Spinal cord (tissue), 9 donors: ENCODE measurements at regions not wholly inside any gene's neighbourhood (a gene's known extent, or its start where the extent isn't known, plus 50 kb on each side); places are given as distances from the start of the nearest gene placed in this dataset.
A peak's percentile ranks its signal among the peaks of the same experiment; 100 is the strongest.

ENCODE experiments used
- DNase-seq, 6 donors: peaks; one replicate each; pipeline versions ENCODE4 v3.0.0 to v3.0.0-alpha.2; 2013 to 2015; ENCODE audit warnings: low spot score in 6 of 6, low read depth in 4 of 6
- H3K27ac ChIP-seq: one replicate; pipeline ENCODE4 v1.5.1; 2013; ENCODE audit warnings: low read depth, low read length, control low read depth
- H3K27me3 ChIP-seq: one replicate; pipeline ENCODE4 v1.6.1; 2013; ENCODE audit warnings: low read length; ENCODE audit not compliant: control insufficient read depth, insufficient read depth
- H3K36me3 ChIP-seq: one replicate; pipeline ENCODE4 v1.6.1; 2013; ENCODE audit warnings: low read length; ENCODE audit not compliant: control insufficient read depth, insufficient read depth
- H3K4me1 ChIP-seq: one replicate; pipeline ENCODE4 v1.6.1; 2013; ENCODE audit warnings: low read length; ENCODE audit not compliant: control insufficient read depth, insufficient read depth
- H3K4me3 ChIP-seq: one replicate; pipeline ENCODE4 v1.5.1; 2013; ENCODE audit warnings: low read depth, low read length, control low read depth
- H3K9me3 ChIP-seq: one replicate; pipeline ENCODE4 v1.6.1; 2013; ENCODE audit warnings: low read length; ENCODE audit not compliant: control insufficient read depth, insufficient read depth
- WGBS: methylation state at CpG from one replicate; pipeline ENCODE4 v1.1.5; 2013; ENCODE audit warnings: missing lambda C conversion rate; ENCODE audit not compliant: insufficient coverage; 5-methylcytosine and 5-hydroxymethylcytosine counted together
- donor health status: healthy.

DNA sequence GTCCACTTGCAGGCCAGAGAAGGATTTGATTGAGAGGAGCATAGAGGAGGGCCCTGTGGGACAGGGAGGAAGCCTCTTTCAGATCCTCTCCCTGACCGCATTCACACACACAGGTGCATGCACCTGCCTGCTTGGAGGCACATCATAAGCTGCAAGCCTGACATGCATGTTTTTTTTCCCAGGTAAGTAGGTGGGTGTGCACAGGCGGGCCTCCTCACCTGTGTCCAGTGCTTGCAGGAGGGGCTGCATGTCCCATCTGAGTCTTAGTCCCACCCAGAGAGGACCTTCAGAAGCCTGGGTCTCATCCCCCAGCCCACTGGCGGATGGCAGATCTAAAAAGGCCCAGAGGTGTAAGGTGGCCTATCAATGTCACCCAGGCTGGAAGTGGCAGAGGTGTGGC lies 130.8 kb downstream of the TMEM132E start:
- 89% methylated on average over 3 of the region's 3 CpGs for WGBS
- Histone ChIP-seq H3K27ac (no peak overlapping the region), H3K9me3 (no peaks in the 10 kb centered on the region), H3K4me1 (peaks cover 4% of the 10 kb centered on the region), H3K36me3 (no peaks in the 10 kb centered on the region), H3K27me3 (peaks cover 4% of the 10 kb centered on the region), H3K4me3 (no peak overlapping the region)
- DNase-seq, result no peak

DNA sequence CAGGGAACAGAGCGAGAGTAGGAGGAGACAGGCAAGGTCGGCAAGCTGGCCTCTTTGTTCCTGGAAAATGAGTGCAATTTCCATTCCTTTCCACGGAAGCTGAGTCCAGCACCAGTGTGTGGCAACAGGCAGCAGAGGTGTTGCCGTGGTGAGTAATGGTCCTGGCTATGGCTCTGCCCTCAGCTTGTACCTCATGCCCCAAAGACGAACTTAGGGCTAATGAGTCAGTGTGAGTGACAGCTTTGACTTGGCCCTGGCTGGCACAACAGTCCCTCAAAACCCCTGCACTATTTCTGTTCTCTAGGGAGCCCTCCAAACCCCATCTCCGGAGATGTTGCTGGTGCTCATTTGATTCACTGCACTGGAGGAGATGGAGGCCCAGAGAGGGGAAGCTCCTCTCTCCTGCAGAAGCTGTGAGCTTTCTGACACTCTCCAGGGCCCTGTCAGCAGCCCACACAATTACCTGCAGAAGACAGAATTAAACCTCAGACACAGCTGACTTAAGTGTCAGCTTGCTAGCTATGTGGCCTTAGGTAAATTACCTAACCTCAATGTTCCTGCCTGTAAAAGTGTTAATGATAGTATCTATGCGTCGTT lies 129.9 kb downstream of the TMEM132E start:
- Histone ChIP-seq H3K27me3 (peaks cover 4% of the 10 kb centered on the region), H3K4me3 (no peak overlapping the region), H3K9me3 (no peaks in the 10 kb centered on the region), H3K4me1 (peaks cover 4% of the 10 kb centered on the region), H3K27ac (no peak overlapping the region), H3K36me3 (no peaks in the 10 kb centered on the region)
- DNase-seq, result peak in 1 of 6 donors; percentile 60
- WGBS, result 18% methylated on average over 5 of the region's 8 CpGs

DNA sequence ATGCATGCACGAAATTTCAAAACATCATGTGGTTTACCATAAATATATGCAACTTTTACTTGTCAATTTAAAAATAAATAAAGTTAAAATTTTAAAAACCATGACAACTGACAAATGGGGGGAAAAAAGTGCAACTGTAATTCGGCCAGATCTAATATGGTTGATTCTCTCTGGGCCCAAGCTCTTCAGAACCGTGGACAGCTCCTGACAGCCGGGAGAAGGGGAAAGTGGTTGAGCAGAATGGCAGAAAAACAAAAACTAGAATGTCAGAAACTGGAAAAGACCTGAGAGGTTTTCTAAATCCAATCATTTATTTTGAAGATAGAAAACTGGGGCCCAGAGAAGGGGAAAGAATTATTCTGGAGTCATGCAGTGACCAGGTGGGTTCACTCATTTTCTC lies 126.6 kb downstream of the TMEM132E start:
- Histone ChIP-seq H3K27ac (no peak overlapping the region), H3K9me3 (no peaks in the 10 kb centered on the region), H3K4me3 (no peak overlapping the region), H3K36me3 (no peaks in the 10 kb centered on the region), H3K27me3 (peaks cover 2% of the 10 kb centered on the region), H3K4me1 (peaks cover 4% of the 10 kb centered on the region)
- WGBS, result 18% methylated on average over 2 of the region's 4 CpGs
- peak in 1 of 6 donors; percentile 52 for DNase-seq

DNA sequence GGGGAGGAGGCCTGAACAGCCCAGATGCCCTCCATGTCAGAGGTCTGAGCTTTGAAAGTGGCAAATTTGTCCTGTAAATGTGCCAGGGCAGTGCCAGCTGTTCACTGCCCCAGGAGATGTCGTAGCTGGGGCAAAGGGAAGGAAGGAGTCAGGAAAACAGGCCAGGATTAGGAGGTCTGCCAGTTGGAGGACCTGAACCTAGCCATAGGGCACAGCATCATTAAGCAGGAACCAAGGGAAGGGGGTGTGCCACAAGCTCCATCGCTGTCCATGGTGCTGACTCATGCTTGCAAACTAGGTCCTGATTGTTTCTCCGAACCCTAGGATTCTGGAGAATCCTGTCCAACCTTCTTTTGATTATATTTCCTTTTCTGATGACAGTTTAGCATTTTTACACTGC lies 124.2 kb downstream of the TMEM132E start:
- H3K27me3 ChIP-seq, result peaks cover 5% of the 10 kb centered on the region
- H3K36me3 ChIP-seq, result no peaks in the 10 kb centered on the region
- H3K27ac ChIP-seq, result no peak overlapping the region
- H3K4me1 ChIP-seq, result no peaks in the 10 kb centered on the region
- no peaks in the 10 kb centered on the region for H3K9me3 ChIP-seq
- peak in 3 of 6 donors; percentile 44 to 72 (median 45) for DNase-seq
- no peak overlapping the region for H3K4me3 ChIP-seq
- 29% methylated on average over 3 of the region's 3 CpGs for WGBS

DNA sequence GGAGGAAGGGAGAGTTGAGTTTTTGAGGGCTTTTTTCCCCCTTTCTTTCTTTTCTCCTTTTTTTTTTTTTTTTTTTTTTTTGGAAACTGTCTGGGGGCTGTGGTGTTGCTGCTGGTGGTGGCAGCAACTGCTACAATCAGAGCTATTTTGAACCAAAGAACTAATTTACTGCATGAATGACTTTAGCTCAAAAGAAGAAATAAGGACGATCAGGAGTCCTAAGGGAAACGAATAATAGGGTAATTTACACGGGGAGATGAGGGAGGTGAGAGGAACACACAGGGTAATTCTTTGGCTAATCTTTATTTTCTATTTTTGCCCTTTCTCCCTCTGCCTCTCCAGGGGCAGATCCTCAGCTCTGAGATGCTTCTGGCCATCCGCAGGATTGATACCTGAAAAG lies 119.8 kb downstream of the TMEM132E start:
- Histone ChIP-seq H3K4me1 (no peaks in the 10 kb centered on the region), H3K27me3 (peaks cover 5% of the 10 kb centered on the region), H3K4me3 (no peak overlapping the region), H3K36me3 (no peaks in the 10 kb centered on the region), H3K9me3 (no peaks in the 10 kb centered on the region), H3K27ac (no peak overlapping the region)
- no CpG with 5 or more reads among the region's 4 CpGs for WGBS
- DNase-seq, result peak in 1 of 6 donors; percentile 76

DNA sequence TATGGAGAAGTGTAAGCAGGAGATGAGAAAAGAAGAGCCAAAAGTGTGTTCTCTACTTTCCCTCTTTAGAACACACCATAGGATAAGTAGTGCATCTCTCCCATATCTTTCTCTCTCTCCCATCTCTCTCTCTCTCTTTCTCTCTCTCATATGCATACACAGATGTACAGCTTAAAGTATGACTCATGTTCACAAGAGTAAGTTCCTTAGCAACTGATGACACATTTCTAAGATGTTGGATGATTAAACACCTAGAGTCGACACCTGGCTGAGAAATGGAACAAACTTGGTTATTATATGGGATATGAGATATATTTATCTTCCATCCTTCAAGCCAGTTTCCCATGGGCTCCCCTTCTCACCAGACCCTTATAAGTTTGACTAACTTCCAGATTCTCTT lies 113.5 kb downstream of the TMEM132E start:
- H3K36me3 ChIP-seq, result no peaks in the 10 kb centered on the region
- WGBS, result no CpG with 5 or more reads among the region's 1 CpG
- H3K27me3 ChIP-seq, result peaks cover 2% of the 10 kb centered on the region
- H3K4me1 ChIP-seq, result no peaks in the 10 kb centered on the region
- H3K9me3 ChIP-seq, result no peaks in the 10 kb centered on the region
- H3K4me3 ChIP-seq, result no peak overlapping the region
- no peak for DNase-seq
- no peak overlapping the region for H3K27ac ChIP-seq
